GM19467 (cell line): ENCODE measurements at regions not wholly inside any gene's neighbourhood (a gene's known extent, or its start where the extent isn't known, plus 50 kb on each side); places are given as distances from the start of the nearest gene placed in this dataset.
"Not testable (repeated sequence)": the region's sequence is repeated elsewhere in the genome, so short reads cannot be mapped to it uniquely, and the experiment has no call there.

Experiments
- ATAC-seq: cut with Tn5 transposase; IDR thresholded peaks from one replicate; pipeline ENCODE4 v1.9.1; 2021; ENCODE audit warnings: mild to moderate bottlenecking, moderate library complexity; ENCODE audit not compliant: unreplicated experiment

- ATAC-seq: no peak
These were observed 207.5 kb downstream of the EXOC5 start for GRCh38 chr14:57061009-57061711.

GRCh38 chr14:57060276-57060955 lies 208.3 kb downstream of the EXOC5 start:
- ATAC-seq: peak; percentile 83

- ATAC-seq: no peak
These were observed 210.4 kb downstream of the EXOC5 start for GRCh38 chr14:57058319-57058718.

- ATAC-seq: no peak
These were observed 210.9 kb downstream of the EXOC5 start for GRCh38 chr14:57057803-57058202.

DNA sequence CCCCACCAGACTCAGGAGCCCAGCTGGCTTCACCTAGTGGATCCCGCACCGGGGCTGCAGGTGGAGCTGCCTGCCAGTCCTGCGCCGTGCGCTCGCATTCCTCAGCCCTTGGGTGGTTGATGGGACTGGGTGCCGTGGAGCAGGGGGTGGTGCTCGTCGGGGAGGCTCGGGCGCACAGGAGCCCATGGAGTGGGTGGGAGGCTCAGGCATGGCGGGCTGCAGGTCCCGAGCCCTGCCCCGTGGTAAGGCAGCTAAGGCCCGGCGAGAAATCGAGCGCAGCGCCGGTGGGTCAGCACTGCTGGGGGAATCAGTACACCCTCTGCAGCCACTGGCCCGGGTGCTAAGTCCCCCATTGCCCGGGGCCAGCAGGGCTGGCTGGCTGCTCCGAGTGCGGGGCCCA lies 212.2 kb downstream of the EXOC5 start:
- ATAC-seq: not testable (repeated sequence)

GRCh38 chr14:57052705-57053302 lies 215.9 kb downstream of the EXOC5 start:
- ATAC-seq: no peak

DNA sequence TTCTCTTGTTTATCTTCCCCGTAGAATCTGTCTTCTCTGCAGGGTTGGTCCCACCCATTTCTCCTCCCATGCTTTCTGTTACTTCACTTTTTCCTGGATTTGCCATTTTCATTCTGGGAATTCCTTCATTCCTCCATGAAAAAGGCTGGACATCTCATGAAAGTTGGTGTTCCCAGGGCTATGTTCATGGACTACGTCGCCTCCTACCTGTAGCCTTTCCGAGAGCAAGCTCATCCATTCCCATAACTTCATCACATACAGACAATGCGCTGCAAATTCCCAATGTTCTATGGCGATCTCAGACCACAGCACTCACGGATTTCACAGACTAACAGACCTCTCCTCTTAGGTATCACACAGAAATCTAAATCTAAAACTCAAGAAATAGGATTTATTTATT lies 217.1 kb downstream of the EXOC5 start:
- no peak for ATAC-seq

- ATAC-seq: no peak
These were observed 218.9 kb downstream of the EXOC5 start for GRCh38 chr14:57049848-57050247.

DNA sequence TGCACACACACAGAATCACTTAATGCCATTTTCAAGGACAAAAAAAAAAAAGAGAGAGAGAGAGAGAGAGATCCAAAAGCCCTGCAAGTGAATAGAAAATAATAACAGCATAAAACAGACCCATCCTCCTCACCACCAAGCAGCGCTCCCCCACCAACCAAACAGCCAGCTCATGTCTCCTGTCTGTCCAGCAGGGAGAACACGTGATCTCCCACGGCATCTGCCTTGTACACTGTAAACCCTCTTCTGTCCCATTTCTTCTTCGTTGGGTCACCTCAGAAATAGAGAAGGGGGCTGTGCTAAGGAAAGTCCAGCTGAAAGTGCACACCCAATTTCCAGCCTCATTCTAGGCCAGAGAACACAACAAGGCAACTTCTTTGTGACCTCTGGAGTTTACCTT lies 222.5 kb downstream of the EXOC5 start:
- ATAC-seq: no peak

DNA sequence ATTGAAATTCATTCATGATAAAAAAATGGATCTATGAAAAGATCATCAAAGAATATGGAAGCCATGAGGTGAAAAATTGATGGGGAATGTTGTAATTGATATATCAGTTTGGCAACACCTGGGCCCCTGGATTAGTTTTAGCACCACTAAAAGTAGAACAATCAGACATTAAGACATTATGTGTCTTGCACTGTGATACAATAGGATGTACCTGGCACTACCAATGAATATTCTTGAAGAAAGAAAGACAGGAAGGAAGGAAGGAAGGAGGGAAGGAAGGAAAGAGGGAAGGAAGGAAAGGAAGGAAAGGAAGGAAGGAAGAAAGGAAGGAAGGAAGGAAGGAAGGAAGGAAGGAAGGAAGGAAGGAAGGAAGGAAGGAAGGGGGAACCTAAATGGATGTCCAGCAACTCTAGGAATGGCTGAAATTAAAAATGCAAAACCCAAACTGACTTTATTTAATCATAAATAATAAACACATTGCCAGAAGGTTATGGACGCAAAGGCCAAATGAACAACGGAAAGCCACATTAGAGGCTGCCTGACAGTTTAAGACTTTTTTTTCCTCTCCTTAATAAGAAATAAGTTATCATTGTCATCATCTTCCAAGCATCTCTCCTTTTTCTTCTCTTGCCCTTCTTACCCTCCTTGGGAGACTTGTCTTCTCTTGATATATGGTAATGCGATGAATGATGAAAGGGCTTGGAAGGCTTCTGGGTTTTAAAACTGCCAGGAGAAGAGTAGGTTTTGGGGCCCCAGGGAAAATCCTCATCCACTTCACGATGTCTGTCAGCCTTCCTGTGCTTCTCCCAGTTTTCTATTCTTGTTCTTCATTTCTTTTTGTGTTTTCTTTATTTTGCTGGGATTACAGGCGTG lies 224.4 kb downstream of the EXOC5 start:
- ATAC-seq: not testable (repeated sequence)

DNA sequence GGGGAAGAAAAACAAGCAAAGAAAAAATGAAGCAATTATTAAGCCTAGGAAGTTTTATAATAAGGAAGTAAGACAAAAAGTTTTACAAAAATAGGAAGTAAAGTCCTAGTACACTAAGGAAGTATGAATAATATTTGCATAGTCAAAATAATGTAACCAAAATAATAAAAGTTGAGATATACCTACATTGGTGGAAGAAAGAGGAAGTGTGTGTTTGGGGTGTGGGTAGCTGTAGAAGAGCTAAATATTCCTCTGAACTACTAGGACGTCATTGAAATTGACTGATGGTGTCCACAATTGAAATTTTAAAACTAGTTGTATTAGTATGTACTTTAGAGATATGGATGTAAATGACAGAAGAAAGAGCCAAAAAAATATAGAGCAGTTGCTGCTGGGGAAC lies 228.4 kb upstream of the OTX2 start:
- no peak for ATAC-seq

- no peak for ATAC-seq
These were observed 221.2 kb upstream of the OTX2 start for GRCh38 chr14:57031474-57031873.

GRCh38 chr14:57029620-57030253 lies 219.5 kb upstream of the OTX2 start:
- ATAC-seq: no peak

GRCh38 chr14:57025456-57025855 lies 215.2 kb upstream of the OTX2 start:
- ATAC-seq: no peak

DNA sequence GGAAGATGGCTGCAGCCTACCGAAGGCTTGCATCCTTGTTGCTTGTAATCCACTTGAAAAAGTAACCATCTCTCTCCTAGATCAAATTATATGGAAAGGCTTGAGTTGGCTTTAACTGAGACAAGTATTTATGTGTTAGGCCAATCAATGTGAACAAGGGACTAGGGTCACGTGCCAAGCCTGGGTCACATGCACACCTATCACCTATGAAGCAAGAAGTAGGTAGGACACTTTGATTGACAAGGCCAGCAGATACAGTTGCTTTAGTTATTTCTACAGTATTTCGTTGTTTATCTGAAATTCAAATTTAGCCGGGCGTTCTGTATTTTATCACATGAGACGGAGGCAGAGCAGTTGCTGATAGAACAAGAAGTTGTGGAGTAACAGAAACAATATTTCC lies 212.3 kb upstream of the OTX2 start:
- no peak for ATAC-seq

DNA sequence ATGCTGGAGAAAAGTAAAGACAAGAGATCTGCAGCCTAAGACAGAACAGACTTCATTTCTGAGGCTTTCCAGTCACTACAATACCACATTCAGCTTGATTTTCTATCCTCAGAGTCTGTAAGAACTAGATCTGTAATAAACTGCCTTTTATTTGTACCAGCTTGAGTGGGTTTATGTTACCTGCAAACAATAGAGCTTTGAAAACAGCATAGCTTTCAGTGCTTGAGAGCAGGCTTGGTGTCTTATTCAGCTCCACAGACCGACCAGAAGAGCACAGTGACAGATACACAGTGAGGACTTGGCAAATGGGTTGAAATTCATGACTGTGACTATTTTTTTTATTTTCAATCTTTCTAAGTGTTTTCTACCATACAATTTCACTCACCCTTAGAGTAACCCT lies 207.8 kb upstream of the OTX2 start:
- no peak for ATAC-seq

DNA sequence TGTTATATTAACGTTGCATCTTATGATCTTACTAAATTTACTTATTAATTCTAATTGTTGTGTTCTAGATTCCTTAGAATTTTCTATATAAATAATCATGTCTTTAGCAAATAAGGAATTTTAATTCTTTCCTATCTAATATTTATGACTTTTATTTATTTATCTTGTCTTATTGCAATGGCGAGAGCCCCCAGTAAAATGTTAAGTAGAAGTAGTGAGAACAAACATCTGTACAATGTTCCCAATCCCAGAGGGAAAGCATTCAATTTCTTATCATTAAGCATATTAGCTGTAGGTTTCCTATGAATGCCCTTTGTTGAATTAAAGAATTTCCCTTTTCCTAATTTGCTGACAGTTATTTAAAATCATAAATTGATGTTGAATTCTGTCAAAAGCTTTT lies 203.7 kb upstream of the OTX2 start:
- no peak for ATAC-seq

DNA sequence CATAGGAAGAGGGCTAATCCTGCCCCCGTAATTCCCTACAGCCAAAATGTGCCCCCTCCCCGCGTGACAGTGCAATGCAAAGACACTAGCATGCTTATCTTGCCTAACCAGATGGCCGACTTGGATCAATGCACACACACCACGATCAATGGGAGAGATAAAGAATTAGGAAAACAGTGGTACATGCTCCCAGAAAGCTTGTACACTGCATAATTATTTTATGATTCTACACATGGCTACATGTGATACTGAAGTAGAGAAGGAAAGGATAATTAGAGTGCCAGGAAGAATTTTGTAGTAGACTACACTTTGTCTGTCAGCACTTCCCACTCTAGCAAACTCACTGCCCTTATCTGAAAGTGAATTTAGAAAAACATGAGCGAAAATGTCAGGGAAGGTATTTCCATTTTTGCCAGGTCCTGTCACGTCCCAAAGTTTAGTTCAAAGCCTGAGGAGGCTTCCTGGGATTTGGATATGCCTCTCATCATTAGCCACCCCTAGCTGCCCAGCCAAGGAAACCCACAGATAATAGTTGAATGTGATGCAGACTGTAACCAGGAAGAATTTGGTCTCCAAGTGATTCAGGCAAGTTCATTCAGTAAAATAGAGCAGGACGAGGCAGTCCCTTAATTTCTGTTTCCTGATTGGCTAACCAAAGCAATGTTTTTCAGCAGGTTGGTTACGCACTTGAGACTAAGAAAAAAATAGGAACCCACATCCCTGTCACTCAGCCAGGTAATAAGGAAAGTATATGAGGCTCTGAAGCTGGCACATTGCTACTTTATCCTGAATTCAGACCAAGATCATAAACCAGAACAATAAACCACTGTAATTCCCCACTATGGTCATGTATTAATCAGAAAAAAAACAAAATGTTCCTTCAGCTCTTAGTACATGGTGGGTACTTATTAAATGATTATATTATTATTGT lies 199.6 kb upstream of the OTX2 start:
- no peak for ATAC-seq

DNA sequence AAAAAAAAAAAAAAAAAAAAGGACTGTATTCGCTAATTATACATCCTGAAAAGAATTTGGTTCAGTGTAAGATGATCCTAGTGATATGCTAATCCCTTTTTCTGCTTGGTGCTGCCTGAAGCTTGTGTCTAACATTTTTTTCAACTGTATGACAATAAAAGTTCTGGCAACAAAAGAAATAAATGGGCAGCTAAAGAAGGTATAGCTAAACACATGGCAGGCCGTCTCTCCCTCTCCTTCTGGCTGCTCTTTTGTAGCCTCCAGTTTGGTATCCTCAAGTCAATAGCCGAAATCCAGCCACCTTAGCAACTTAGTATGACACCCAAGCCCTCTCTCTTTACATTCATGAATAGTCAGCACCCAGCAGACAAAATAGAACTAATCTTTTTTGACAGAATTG lies 198.3 kb upstream of the OTX2 start:
- no peak for ATAC-seq

DNA sequence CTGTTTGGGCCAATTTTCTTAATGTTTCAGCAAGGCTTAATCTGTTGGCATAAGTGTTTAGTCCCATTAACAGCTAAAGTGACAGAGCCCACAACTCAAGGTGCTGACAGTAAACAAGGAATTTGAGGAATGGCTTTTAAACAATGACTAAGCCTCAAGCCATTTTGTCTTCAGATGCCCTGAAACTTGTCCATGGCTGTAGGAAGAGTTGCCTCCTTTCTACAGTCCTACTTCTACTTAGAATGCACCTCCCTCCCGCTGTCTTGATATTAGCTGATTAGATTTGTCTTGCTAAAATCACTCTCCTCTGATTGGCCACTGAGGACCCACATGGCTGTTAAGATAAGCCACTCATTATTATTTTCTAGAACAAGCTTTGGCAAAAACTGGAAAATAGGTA lies 188.4 kb upstream of the OTX2 start:
- no peak for ATAC-seq
